Activated CD4-positive, alpha-beta T cell treated with anti-CD3 and anti-CD28 coated beads, Interleukin-2, amount 10 ng/mL, durations not matched to agents 24 days and 14 days (primary cell): ENCODE measurements at regions not wholly inside any gene's neighbourhood (a gene's known extent, or its start where the extent isn't known, plus 50 kb on each side); places are given as distances from the start of the nearest gene placed in this dataset.
"Not testable (repeated sequence)": the region's sequence is repeated elsewhere in the genome, so short reads cannot be mapped to it uniquely, and the experiment has no call there.

Source experiments
- DNase-seq: peaks from one replicate; pipeline ENCODE4 v3.0.0; 2022
- H3K27ac Mint-ChIP-seq: one replicate; pipeline ENCODE4 v1.8.0; 2022; ENCODE audit warnings: mild to moderate bottlenecking, mixed read lengths
- H3K27me3 Mint-ChIP-seq: one replicate; pipeline ENCODE4 v1.8.0; 2022; ENCODE audit warnings: mixed read lengths
- H3K36me3 Mint-ChIP-seq: one replicate; pipeline ENCODE4 v1.8.0; 2022; ENCODE audit warnings: low read depth, mild to moderate bottlenecking, mixed read lengths
- H3K4me1 Mint-ChIP-seq: one replicate; pipeline ENCODE4 v1.8.0; 2021; ENCODE audit warnings: mixed read lengths
- H3K4me3 Mint-ChIP-seq: one replicate; pipeline ENCODE4 v1.8.0; 2022; ENCODE audit warnings: mild to moderate bottlenecking, moderate library complexity, mixed read lengths
- H3K9me3 Mint-ChIP-seq: one replicate; pipeline ENCODE4 v1.8.0; 2021; ENCODE audit warnings: mixed read lengths
- intact Hi-C: fragments of 100-400 bp; cut with micrococcal nuclease; formaldehyde crosslinking; loops from one replicate; pipeline ENCODE4 v1.15.1; 2023

DNA sequence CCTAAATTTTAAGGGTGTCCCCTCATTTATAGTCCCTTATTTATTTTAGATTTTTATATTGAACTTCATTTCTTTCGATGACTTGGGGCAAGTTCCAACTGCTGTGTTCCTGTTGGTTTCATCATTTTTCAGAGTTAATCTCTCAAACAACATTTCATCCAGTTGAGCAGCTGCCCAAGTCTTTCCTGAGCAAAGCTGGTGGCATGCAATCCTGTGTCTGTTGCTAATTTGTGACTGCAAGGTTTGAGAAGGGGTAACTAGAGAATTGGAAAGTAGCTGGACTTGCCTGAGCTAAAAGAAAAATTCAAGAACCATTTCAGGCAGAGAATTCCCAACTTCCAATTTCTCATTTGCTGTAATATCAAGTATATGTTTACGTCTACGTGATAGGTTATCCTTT is 881.5 kb upstream of the SLC35B3 start:
- Mint-ChIP-seq H3K36me3 (no peaks in the 10 kb centered on the region), H3K4me1 (no peaks in the 10 kb centered on the region), H3K27ac (no peak overlapping the region), H3K9me3 (no peaks in the 10 kb centered on the region), H3K4me3 (no peak overlapping the region), H3K27me3 (no peaks in the 10 kb centered on the region)
- no peak for DNase-seq
- intact Hi-C loops, result no loop called here

DNA sequence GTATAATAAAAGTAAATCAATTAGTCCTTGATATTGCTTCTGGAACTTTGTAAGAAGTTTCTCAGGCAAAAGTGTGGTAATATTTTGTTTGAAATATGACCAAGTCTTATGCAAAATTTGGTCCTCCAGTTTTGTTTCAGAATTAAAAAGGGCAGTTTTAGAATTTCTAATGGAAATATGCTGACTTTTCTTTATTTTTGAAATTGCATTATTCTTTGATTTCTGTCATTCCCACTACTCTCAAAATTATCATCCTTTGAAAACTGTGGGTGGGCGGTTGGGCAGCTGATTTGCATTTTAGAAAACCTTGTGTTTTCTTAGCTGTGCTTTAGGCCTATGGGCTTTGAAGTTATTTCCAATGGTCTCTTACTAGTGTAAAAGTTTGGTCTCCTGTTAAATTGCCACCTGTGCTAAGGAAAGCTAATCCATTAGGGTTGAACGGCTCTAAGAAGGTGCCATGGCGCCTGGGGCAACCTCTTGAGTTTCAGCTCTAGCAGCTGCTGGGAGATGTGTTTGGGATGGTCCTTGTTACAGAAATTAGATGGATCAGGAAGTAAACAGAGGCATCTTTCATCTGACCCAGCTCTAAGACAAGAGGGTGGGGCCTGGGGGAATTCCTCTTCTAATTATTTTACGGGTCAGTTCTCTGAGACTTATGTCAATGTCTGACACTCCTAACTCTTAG is 880.8 kb upstream of the SLC35B3 start:
- intact Hi-C loops, result no loop called here
- Mint-ChIP-seq H3K9me3 (no peaks in the 10 kb centered on the region), H3K4me3 (no peak overlapping the region), H3K4me1 (no peaks in the 10 kb centered on the region), H3K27me3 (no peaks in the 10 kb centered on the region), H3K36me3 (no peaks in the 10 kb centered on the region), H3K27ac (no peak overlapping the region)
- DNase-seq, result no peak

DNA sequence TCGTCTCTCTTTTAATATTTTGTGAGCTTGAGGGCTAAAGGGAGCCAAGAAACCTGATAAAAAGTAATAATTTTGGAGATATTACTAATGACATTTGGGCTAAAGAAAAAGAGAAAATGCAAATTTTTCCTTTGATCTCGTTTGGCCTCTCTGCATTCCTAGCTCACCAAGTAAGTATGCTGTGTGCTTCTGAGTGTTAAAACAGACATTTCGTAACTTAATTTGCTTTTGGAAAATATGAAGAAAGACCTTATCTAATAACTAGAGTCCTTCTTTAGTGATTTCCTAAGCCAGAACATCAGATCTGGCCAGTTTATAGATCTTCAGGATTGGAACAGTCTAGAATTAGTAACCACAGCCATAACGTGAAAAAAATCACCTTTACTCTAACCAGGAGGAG is 872.9 kb upstream of the SLC35B3 start:
- no peaks in the 10 kb centered on the region for H3K27me3 Mint-ChIP-seq
- no peaks in the 10 kb centered on the region for H3K36me3 Mint-ChIP-seq
- H3K4me3 Mint-ChIP-seq, result no peak overlapping the region
- intact Hi-C loops, result no loop called here
- no peak overlapping the region for H3K27ac Mint-ChIP-seq
- no peak for DNase-seq
- H3K4me1 Mint-ChIP-seq, result no peaks in the 10 kb centered on the region
- H3K9me3 Mint-ChIP-seq, result no peaks in the 10 kb centered on the region

DNA sequence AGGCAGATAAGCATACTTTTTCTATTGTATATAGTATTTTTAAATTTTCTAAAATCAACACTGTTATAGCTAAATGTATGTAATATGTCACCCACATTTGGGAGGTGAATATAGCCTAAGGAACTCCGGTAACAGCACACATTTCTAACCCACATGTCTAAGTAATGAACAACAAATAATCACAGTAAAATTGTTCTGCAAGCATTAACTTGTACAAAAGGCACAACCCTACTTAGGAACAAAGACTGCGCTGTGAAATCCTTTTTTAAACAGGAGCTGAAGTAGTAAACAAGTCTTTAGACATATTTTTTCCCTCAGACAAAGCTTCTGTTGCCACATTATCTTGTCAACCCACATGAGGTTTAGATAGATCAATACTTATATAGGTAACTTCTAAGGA is 872.4 kb upstream of the SLC35B3 start:
- intact Hi-C loops, result no loop called here
- Mint-ChIP-seq H3K27ac (no peak overlapping the region), H3K4me3 (no peak overlapping the region), H3K27me3 (no peaks in the 10 kb centered on the region), H3K9me3 (no peaks in the 10 kb centered on the region), H3K4me1 (no peaks in the 10 kb centered on the region), H3K36me3 (no peaks in the 10 kb centered on the region)
- no peak for DNase-seq

DNA sequence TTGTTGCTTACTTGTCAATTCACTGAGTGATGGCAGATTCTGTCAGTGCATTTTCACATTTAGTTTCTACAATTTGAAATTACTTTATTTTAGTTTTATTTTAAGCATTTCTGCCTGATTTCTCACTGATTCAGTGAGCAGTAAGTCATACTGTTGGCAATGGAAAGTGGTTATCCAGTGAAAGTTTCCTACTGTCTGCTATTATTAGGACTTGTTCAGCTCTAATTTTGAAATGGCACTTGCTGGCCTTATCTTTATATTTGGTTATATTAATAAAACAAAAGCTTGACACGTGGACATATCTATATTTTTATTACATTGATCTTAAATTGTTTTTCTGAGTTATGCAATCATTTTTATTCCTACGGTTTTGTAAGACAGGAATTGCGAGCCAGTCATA is 871.8 kb upstream of the SLC35B3 start:
- Mint-ChIP-seq H3K27me3 (no peaks in the 10 kb centered on the region), H3K4me1 (no peaks in the 10 kb centered on the region), H3K4me3 (no peak overlapping the region), H3K27ac (no peak overlapping the region), H3K9me3 (no peaks in the 10 kb centered on the region), H3K36me3 (no peaks in the 10 kb centered on the region)
- no peak for DNase-seq
- intact Hi-C loops, result no loop called here

DNA sequence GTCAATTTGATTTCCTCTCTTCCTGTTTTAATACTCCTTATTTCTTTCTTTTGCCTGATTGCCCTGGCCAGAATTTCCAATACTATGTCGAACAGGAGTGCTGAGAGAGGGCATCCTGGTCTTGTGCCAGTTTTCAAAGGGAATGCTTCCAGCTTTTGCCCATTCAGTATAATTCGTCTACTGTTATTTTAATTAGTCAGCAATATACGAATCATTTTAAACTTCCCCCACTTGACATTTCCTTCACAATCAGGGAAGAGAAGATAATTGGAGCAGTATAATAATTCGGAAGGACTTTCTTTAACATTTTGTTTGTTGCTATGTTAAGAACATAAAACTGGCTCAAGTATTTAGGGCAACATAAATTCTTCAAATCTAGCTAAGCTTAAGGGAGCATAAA is 860.3 kb upstream of the SLC35B3 start:
- no peak for DNase-seq
- H3K27ac Mint-ChIP-seq, result no peak overlapping the region
- H3K4me1 Mint-ChIP-seq, result no peaks in the 10 kb centered on the region
- no peaks in the 10 kb centered on the region for H3K27me3 Mint-ChIP-seq
- H3K9me3 Mint-ChIP-seq, result peaks cover 8% of the 10 kb centered on the region
- H3K4me3 Mint-ChIP-seq, result no peak overlapping the region
- no peaks in the 10 kb centered on the region for H3K36me3 Mint-ChIP-seq
- intact Hi-C loops, result no loop called here

DNA sequence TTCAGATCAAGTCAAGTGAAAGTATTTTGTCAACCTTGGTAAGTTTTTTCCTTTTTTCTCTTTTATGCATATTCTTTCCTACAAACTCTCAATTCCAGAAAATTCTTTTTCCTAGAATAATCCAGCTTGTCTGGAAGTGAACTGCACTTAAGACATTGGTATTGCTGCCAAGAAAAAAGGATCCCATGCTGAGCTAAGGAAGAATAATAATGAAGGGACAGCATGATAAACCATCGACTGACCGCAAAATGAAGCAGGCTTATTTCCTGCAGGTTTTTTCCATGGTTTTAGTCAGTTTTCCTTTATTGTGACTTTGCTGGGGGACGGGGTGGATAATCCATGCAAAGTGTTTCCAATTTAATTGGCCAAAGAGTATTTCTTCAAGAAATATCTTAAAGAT is 857.6 kb upstream of the SLC35B3 start:
- no peaks in the 10 kb centered on the region for H3K27me3 Mint-ChIP-seq
- no peak for DNase-seq
- no peaks in the 10 kb centered on the region for H3K36me3 Mint-ChIP-seq
- no peak overlapping the region for H3K27ac Mint-ChIP-seq
- H3K4me3 Mint-ChIP-seq, result no peak overlapping the region
- intact Hi-C loops, result no loop called here
- peaks cover 8% of the 10 kb centered on the region for H3K9me3 Mint-ChIP-seq
- H3K4me1 Mint-ChIP-seq, result no peaks in the 10 kb centered on the region

DNA sequence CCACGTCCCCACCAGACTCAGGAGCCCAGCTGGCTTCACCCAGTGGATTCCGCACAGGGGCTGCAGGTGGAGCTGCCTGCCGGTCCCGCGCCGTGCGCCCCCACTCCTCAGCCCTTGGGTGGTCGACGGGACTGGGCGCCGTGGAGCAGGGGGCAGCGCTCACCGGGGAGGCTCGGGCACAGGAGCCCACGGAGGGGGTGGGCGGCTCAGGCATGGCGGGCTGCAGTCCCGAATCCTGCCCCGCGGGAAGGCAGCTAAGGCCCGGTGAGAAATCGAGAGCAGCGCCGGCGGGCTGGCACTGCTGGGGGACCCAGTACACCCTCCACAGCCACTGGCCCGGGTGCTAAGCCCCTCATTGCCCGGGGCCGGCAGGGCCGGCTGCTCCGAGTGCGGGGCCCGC is 855.0 kb upstream of the SLC35B3 start:
- H3K27ac Mint-ChIP-seq, DNase-seq, intact Hi-C loops, H3K4me1 Mint-ChIP-seq, H3K9me3 Mint-ChIP-seq, H3K27me3 Mint-ChIP-seq, H3K4me3 Mint-ChIP-seq, H3K36me3 Mint-ChIP-seq: not testable (repeated sequence)

DNA sequence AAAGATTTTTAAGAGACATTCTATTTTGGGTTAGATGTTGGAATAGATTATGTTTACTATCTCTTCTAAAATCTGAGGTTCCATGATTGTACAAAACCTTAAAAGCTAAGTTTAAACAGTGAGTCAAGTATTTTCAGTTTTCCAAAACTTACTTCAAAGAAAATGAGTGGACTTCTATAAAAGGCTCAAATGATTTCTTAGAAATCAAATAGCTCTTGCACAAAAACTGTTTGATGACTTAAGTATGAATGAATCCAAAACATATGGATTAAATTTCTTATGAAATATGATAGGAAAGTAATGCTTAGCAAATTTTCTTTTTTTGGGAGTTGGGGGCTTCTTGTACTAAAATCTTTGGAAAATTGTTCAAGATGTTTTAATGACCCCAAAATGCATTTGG is 837.3 kb upstream of the SLC35B3 start:
- no peak for DNase-seq
- Mint-ChIP-seq H3K27ac (no peak overlapping the region), H3K36me3 (no peaks in the 10 kb centered on the region), H3K4me1 (no peaks in the 10 kb centered on the region), H3K27me3 (no peaks in the 10 kb centered on the region), H3K4me3 (no peak overlapping the region), H3K9me3 (no peaks in the 10 kb centered on the region)
- intact Hi-C loops, result no loop called here

DNA sequence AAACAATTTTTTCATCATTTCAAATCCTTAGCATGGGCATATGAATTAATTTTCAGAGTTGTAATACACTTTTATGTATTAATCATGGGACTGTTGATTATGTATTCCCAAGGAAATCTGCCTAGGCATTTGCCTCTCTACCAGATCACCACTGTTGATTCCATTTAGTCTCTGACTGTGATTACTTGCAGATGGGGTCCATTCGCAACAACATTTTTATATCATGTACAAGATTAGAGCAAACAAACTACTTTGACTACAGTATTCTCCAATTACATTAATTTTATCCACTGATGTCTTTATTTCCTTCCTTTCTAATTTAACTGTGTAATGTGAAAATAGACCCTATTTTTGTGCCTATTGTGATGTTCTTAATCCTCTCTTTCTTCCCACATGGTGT is 831.4 kb upstream of the SLC35B3 start:
- Mint-ChIP-seq H3K4me3 (no peak overlapping the region), H3K27ac (no peak overlapping the region), H3K4me1 (no peaks in the 10 kb centered on the region), H3K36me3 (no peaks in the 10 kb centered on the region), H3K27me3 (no peaks in the 10 kb centered on the region), H3K9me3 (no peaks in the 10 kb centered on the region)
- DNase-seq, result no peak
- intact Hi-C loops, result no loop called here

DNA sequence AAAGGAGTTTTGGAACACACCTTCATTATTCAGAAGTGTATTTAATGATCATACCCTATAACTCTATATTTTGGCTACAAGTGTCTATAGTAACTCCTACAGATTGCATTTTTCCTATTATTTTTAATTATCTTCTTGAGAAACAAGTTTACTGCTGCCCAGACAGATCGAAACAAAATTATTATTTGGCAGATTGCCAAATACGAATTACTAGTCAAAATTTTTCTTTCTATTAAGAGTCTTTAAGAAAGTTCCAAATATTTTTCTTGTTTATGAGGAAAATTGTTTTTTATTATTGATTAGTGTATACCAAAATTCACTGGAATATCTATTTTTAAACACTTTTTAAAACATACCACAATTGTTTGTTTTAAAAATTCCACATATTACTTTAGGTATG is 821.9 kb upstream of the SLC35B3 start:
- Mint-ChIP-seq H3K4me3 (no peak overlapping the region), H3K27ac (no peak overlapping the region), H3K4me1 (no peaks in the 10 kb centered on the region), H3K36me3 (no peaks in the 10 kb centered on the region), H3K27me3 (no peaks in the 10 kb centered on the region), H3K9me3 (peaks cover 3% of the 10 kb centered on the region)
- intact Hi-C loops, result no loop called here
- no peak for DNase-seq

DNA sequence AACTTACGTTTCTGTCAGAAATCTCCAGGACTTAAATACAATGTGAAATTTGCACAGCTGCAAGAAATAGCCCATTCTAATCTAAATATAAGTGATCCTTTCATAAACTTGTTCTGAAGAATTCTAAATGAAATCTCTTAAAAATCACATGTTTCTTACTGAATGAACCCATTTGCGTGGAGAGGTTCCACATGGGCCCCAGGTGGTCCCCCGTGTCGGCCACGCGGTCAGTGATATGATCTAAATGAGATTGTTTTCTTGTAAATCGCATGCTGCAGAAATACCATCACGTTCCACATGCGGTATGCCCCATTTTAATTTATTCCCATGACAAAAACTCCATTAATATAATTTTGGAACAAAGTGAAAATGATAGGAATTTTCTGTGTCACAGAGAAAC is 818.9 kb upstream of the SLC35B3 start:
- Mint-ChIP-seq H3K9me3 (no peaks in the 10 kb centered on the region), H3K36me3 (no peaks in the 10 kb centered on the region), H3K4me3 (no peak overlapping the region), H3K27ac (no peak overlapping the region), H3K4me1 (no peaks in the 10 kb centered on the region), H3K27me3 (no peaks in the 10 kb centered on the region)
- intact Hi-C loops, result no loop called here
- no peak for DNase-seq

DNA sequence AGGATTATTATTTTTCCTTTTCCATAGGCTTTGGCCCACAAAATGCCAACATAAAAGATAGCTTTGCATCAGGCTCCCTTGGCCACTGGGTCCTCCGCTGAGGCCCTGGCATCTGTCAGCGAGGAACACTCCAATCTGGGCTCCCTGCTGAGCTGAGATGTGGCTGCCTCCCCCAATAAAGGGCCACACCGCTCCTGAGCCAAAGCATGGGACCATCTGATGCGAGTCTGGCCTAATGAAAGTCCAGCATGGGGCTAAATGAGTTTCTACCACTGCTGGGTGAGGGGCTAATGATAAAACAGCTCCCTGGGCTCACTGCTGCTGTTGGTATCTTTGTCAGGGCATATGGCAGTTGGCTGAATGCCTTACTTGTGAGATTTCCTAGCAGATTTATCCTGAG is 817.5 kb upstream of the SLC35B3 start:
- no peaks in the 10 kb centered on the region for H3K27me3 Mint-ChIP-seq
- H3K9me3 Mint-ChIP-seq, result no peaks in the 10 kb centered on the region
- intact Hi-C loops, result no loop called here
- no peak overlapping the region for H3K27ac Mint-ChIP-seq
- H3K36me3 Mint-ChIP-seq, result no peaks in the 10 kb centered on the region
- no peak overlapping the region for H3K4me3 Mint-ChIP-seq
- no peak for DNase-seq
- H3K4me1 Mint-ChIP-seq, result no peaks in the 10 kb centered on the region

DNA sequence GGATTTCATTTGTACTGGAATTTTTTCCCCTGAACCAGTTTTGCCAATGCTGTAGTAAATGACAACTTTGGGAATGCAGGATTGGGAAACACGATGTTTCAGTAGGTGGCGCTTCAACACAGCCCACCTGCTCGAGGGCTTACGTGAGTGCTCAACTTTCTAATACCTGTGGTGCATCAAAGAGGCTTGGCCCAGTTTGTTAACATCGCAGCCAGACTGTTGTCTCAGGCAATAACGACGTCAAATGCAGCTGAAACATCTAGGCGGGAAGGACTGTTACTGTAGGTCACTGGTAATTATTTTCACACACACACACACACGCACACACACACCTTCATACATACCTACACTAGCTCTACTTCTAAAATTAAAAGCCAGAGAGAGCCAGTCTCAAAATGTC is 815.5 kb upstream of the SLC35B3 start:
- no peak overlapping the region for H3K27ac Mint-ChIP-seq
- intact Hi-C loops, result no loop called here
- H3K27me3 Mint-ChIP-seq, result no peaks in the 10 kb centered on the region
- no peak for DNase-seq
- no peak overlapping the region for H3K4me3 Mint-ChIP-seq
- H3K4me1 Mint-ChIP-seq, result no peaks in the 10 kb centered on the region
- no peaks in the 10 kb centered on the region for H3K9me3 Mint-ChIP-seq
- no peaks in the 10 kb centered on the region for H3K36me3 Mint-ChIP-seq

DNA sequence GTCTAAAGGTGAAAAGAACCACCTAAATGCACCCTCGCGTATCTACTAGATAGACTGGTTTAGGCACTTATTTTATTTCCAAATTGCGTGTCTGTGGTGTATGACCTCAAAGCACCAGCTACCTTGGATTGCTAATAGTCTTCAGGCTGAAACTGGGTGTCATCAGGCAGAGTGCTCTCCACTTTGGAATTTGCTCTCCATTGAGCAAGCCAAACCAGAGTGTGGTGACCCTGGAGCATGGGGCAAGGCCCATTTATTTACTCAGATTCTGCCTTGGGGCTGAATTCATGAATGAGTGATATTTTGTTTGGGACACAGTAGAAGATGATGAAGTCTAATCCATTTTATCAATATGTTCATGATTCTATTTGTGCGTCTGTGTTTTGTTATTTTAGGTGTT is 812.8 kb upstream of the SLC35B3 start:
- no peaks in the 10 kb centered on the region for H3K27me3 Mint-ChIP-seq
- H3K36me3 Mint-ChIP-seq, result no peaks in the 10 kb centered on the region
- DNase-seq, result no peak
- H3K4me3 Mint-ChIP-seq, result no peak overlapping the region
- intact Hi-C loops, result no loop called here
- no peak overlapping the region for H3K27ac Mint-ChIP-seq
- no peaks in the 10 kb centered on the region for H3K9me3 Mint-ChIP-seq
- no peaks in the 10 kb centered on the region for H3K4me1 Mint-ChIP-seq
